DND-41 (cell line): ENCODE measurements at regions not wholly inside any gene's neighbourhood (a gene's known extent, or its start where the extent isn't known, plus 50 kb on each side); places are given as distances from the start of the nearest gene placed in this dataset.

Source experiments
- ATAC-seq: fragments of 200-7000 bp; cut with Tn5 transposase; 3 replicates; pipeline ENCODE4 v1.9.1; 2021; ENCODE audit warnings: low read depth; ENCODE audit not compliant: insufficient read depth
- DNase-seq: peaks from one replicate; pipeline ENCODE4 v3.0.0-alpha.2; 2020
- H2AFZ ChIP-seq: 2 replicates; pipeline ENCODE4 v1.6.0; 2012; ENCODE audit warnings: low read depth, low read length
- H3K27ac ChIP-seq: 2 replicates; pipeline ENCODE4 v1.5.1; 2012; ENCODE audit warnings: low read length, inconsistent platforms
- H3K27me3 ChIP-seq: fragments of 200-600 bp; sonication (generic); 2 replicates; pipeline ENCODE4 v1.6.0; 2012; ENCODE audit warnings: low read length, mild to moderate bottlenecking, inconsistent platforms; ENCODE audit not compliant: insufficient read depth, poor library complexity
- H3K36me3 ChIP-seq: 2 replicates; pipeline ENCODE4 v1.5.1; 2012; ENCODE audit warnings: low read length, inconsistent platforms; ENCODE audit not compliant: insufficient read depth
- H3K4me1 ChIP-seq: 2 replicates; pipeline ENCODE4 v1.5.1; 2012; ENCODE audit warnings: mild to moderate bottlenecking, low read length; ENCODE audit not compliant: insufficient read depth
- H3K4me2 ChIP-seq: 2 replicates; pipeline ENCODE4 v1.6.0; 2012; ENCODE audit warnings: mild to moderate bottlenecking, moderate library complexity, low read length, inconsistent platforms; ENCODE audit not compliant: insufficient read depth
- H3K4me3 ChIP-seq, 2 experiments: fragments of 200-600 bp in 1 of 2; shearing (Covaris generic) in 1 of 2; 2 replicates each; pipeline ENCODE4 v1.5.1; 2012 to 2016; ENCODE audit warnings: inconsistent platforms in 2 of 2, low read length in 2 of 2, mild to moderate bottlenecking in 2 of 2, low read depth in 1 of 2, moderate library complexity in 1 of 2
- H3K79me2 ChIP-seq: 2 replicates; pipeline ENCODE4 v1.6.0; 2012; ENCODE audit warnings: low read length, inconsistent platforms; ENCODE audit not compliant: insufficient read depth
- H3K9ac ChIP-seq: 2 replicates; pipeline ENCODE4 v1.6.0; 2012; ENCODE audit warnings: low read depth, mild to moderate bottlenecking, inconsistent platforms, low read length, moderate library complexity
- H3K9me3 ChIP-seq: 2 replicates; pipeline ENCODE4 v1.5.1; 2012; ENCODE audit warnings: low read length, moderate library complexity, mild to moderate bottlenecking, inconsistent platforms; ENCODE audit not compliant: insufficient read depth, severe bottlenecking
- H4K20me1 ChIP-seq: 2 replicates; pipeline ENCODE4 v1.6.0; 2012; ENCODE audit warnings: low read length; ENCODE audit not compliant: insufficient read depth
- CTCF ChIP-seq: IDR thresholded peaks from 2 replicates; pipeline ENCODE4 v1.5.1; 2012; ENCODE audit warnings: borderline replicate concordance, low read length, moderate library complexity, mild to moderate bottlenecking; ENCODE audit not compliant: poor library complexity, severe bottlenecking; ENCODE audit errors: extremely low read depth
- EZH2 ChIP-seq: IDR thresholded peaks from 3 replicates; pipeline ENCODE4 v1.6.1; 2012; ENCODE audit warnings: borderline replicate concordance, low read depth, mild to moderate bottlenecking, moderate library complexity, low read length, inconsistent platforms; ENCODE audit not compliant: severe bottlenecking

GRCh38 chr2:51299370-51299769, 267.4 kb upstream of the NRXN1 start:
- ATAC-seq, result no peak

GRCh38 chr2:51297488-51297887, 265.6 kb upstream of the NRXN1 start:
- Histone ChIP-seq H3K9me3 (no peaks in the 10 kb centered on the region), H3K27ac (no peak overlapping the region), H3K79me2 (no peaks in the 10 kb centered on the region), H3K4me1 (no peaks in the 10 kb centered on the region), H4K20me1 (no peaks in the 10 kb centered on the region), H3K9ac (no peak overlapping the region), H3K4me2 (no peak overlapping the region), H3K27me3 (no peaks in the 10 kb centered on the region), H3K4me3 (no peak overlapping the region), H3K36me3 (no peaks in the 10 kb centered on the region), H2AFZ (no peak overlapping the region)
- no peak for TF ChIP-seq CTCF
- no peak for TF ChIP-seq EZH2
- DNase-seq (no peak), ATAC-seq (no peak)

More at GRCh38 chr2:51299370-51299769, 267.4 kb upstream of the NRXN1 start:
- TF ChIP-seq EZH2, result no peak
- no peak for TF ChIP-seq CTCF
- no peaks in the 10 kb centered on the region for H3K27me3 ChIP-seq
- H2AFZ ChIP-seq, result no peak overlapping the region
- H3K27ac ChIP-seq, result no peak overlapping the region
- H3K79me2 ChIP-seq, result no peaks in the 10 kb centered on the region
- no peak overlapping the region for H3K4me2 ChIP-seq
- H3K9ac ChIP-seq, result no peak overlapping the region
- H3K4me1 ChIP-seq, result no peaks in the 10 kb centered on the region
- H3K9me3 ChIP-seq, result no peaks in the 10 kb centered on the region
- no peak overlapping the region for H3K4me3 ChIP-seq
- no peaks in the 10 kb centered on the region for H3K36me3 ChIP-seq
- H4K20me1 ChIP-seq, result no peaks in the 10 kb centered on the region
- DNase-seq, result no peak

- Histone ChIP-seq H2AFZ (no peak overlapping the region), H3K27ac (no peak overlapping the region), H4K20me1 (no peaks in the 10 kb centered on the region), H3K36me3 (no peaks in the 10 kb centered on the region), H3K4me2 (no peak overlapping the region), H3K79me2 (no peaks in the 10 kb centered on the region), H3K4me3 (no peak overlapping the region), H3K4me1 (no peaks in the 10 kb centered on the region), H3K9ac (no peak overlapping the region), H3K9me3 (no peaks in the 10 kb centered on the region), H3K27me3 (no peaks in the 10 kb centered on the region)
- TF ChIP-seq EZH2 (no peak), CTCF (no peak)
- ATAC-seq, result no peak
- no peak for DNase-seq
Observed at GRCh38 chr2:51293566-51294200, 261.8 kb upstream of the NRXN1 start.
